Vagina (tissue), 2 donors: ENCODE measurements at regions not wholly inside any gene's neighbourhood (a gene's known extent, or its start where the extent isn't known, plus 50 kb on each side); places are given as distances from the start of the nearest gene placed in this dataset.

ENCODE experiments used
- POLR2A ChIP-seq, 2 donors: fragments of 450-650 bp; IDR thresholded peaks; one replicate each; pipeline ENCODE4 v1.6.1; 2017; ENCODE audit warnings: antibody characterized with exemption in 2 of 2, mild to moderate bottlenecking in 2 of 2, moderate library complexity in 2 of 2
- POLR2AphosphoS5 ChIP-seq, 2 donors: sonication (generic); formaldehyde crosslinking; IDR thresholded peaks; one replicate each; pipeline ENCODE4 v1.9.0; 2017; ENCODE audit warnings: antibody characterized with exemption in 2 of 2, mild to moderate bottlenecking in 2 of 2, low read depth in 1 of 2; ENCODE audit not compliant: insufficient read depth in 1 of 2
- TF ChIP-seq, protein P1 (sequence below), 3 experiments: fragments of 450-650 bp in 2 of 3; fragments of 200-600 bp in 1 of 3; sonication (generic) in 1 of 3; IDR thresholded peaks; one replicate each; pipeline ENCODE4 v1.5.1; 2017 to 2019; ENCODE audit warnings: antibody characterized with exemption in 3 of 3, mild to moderate bottlenecking in 2 of 3, moderate library complexity in 2 of 3

DNA sequence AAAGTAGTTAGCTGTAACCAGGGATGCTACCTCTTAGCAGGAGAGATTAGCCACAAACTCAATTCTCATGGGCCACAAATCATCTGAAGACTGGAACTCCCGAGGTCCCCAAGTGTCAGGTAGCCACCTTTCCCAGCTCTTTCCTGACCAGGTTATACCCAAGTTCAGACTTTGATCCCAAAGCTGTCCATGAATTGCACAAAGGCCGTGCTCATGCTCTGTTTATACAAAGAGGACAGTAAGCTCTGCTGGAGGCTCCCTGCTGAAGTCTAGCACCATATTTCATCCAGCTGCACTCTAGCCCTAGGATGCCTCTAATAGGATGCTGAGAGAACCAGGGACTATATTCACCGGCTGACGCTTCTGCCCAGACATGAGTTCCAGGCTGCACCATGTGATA lies 271.0 kb upstream of the ADAMTSL1 start:
- TF ChIP-seq POLR2A (IDR thresholded peaks at IDR 0.05) (no peak), POLR2AphosphoS5 (IDR thresholded peaks at IDR 0.05; ENCODE audit: insufficient read depth in 1 of 2, low read depth in 1 of 2) (no peak)
- TF ChIP-seq, protein P1, sequence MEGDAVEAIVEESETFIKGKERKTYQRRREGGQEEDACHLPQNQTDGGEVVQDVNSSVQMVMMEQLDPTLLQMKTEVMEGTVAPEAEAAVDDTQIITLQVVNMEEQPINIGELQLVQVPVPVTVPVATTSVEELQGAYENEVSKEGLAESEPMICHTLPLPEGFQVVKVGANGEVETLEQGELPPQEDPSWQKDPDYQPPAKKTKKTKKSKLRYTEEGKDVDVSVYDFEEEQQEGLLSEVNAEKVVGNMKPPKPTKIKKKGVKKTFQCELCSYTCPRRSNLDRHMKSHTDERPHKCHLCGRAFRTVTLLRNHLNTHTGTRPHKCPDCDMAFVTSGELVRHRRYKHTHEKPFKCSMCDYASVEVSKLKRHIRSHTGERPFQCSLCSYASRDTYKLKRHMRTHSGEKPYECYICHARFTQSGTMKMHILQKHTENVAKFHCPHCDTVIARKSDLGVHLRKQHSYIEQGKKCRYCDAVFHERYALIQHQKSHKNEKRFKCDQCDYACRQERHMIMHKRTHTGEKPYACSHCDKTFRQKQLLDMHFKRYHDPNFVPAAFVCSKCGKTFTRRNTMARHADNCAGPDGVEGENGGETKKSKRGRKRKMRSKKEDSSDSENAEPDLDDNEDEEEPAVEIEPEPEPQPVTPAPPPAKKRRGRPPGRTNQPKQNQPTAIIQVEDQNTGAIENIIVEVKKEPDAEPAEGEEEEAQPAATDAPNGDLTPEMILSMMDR (IDR thresholded peaks at IDR 0.05) = no peak
